B cell (primary cell): ENCODE measurements at regions not wholly inside any gene's neighbourhood (a gene's known extent, or its start where the extent isn't known, plus 50 kb on each side); places are given as distances from the start of the nearest gene placed in this dataset.

Experiments
- ATAC-seq: fragments of 200-7000 bp; cut with Tn5 transposase; one replicate; pipeline ENCODE4 v1.10.0; 2021; ENCODE audit warnings: low read depth, mild to moderate bottlenecking, moderate number of reproducible peaks, moderate library complexity
- CTCF ChIA-PET: fragments of 350-600 bp; sonication (Branson Sonifier 250); formaldehyde crosslinking; loops from one replicate; lab custom pipeline; 2021; ENCODE audit warnings: antibody characterized with exemption, inconsistent platforms; lab: Charles Lee
- POLR2A ChIA-PET: fragments of 350-600 bp; sonication (Branson Sonifier 250); formaldehyde crosslinking; loops from one replicate; lab custom pipeline; 2021; ENCODE audit warnings: antibody characterized with exemption; lab: Charles Lee
- DNase-seq: peaks from one replicate; pipeline ENCODE4 v3.0.0; 2013
- H2AFZ ChIP-seq: 2 replicates; pipeline ENCODE4 v1.6.1; 2012; ENCODE audit warnings: mild to moderate bottlenecking, low read depth, low read length; ENCODE audit not compliant: insufficient read depth, poor library complexity, severe bottlenecking
- H3K27ac ChIP-seq, 2 donors: 1 replicate in 1 of 2; 2 replicates in 1 of 2; pipeline ENCODE4 v1.5.1; 2012 to 2013; ENCODE audit warnings: low read length in 2 of 2, mild to moderate bottlenecking in 2 of 2, moderate library complexity in 1 of 2
- H3K27me3 ChIP-seq, 4 experiments: fragments of 200-600 bp in 1 of 4; sonication (generic) in 1 of 4; replicated peaks in 1 of 4; 1 replicate in 2 of 4; 2 replicates in 2 of 4; pipeline versions ENCODE4 v1.6.1 to v1.7.0; 2013 to 2016; ENCODE audit warnings: low read length in 3 of 4, mild to moderate bottlenecking in 2 of 4, mixed read lengths in 1 of 4, moderate library complexity in 1 of 4; ENCODE audit not compliant: insufficient read depth in 4 of 4, control insufficient read depth in 3 of 4; ENCODE audit errors: control extremely low read depth in 1 of 4
- H3K36me3 ChIP-seq, 2 experiments: replicated peaks in 1 of 2; 1 replicate in 1 of 2; 2 replicates in 1 of 2; pipeline versions ENCODE4 v1.6.1 to v1.7.1; 2013; ENCODE audit warnings: low read length in 1 of 2; ENCODE audit not compliant: insufficient read depth in 2 of 2, control insufficient read depth in 1 of 2; ENCODE audit errors: control extremely low read depth in 1 of 2, extremely low read depth in 1 of 2
- H3K4me1 ChIP-seq, 2 donors: fragments of 200-600 bp in 1 of 2; sonication (generic) in 1 of 2; 1 replicate in 1 of 2; 2 replicates in 1 of 2; pipeline versions ENCODE4 v1.5.1 to v1.6.1; 2013 to 2017; ENCODE audit warnings: low read length in 2 of 2; ENCODE audit not compliant: control insufficient read depth in 2 of 2, insufficient read depth in 2 of 2
- H3K4me2 ChIP-seq: replicated peaks from 2 replicates; pipeline ENCODE3; 2012; ENCODE audit warnings: mild to moderate bottlenecking, low read depth, low read length; ENCODE audit not compliant: poor library complexity, severe bottlenecking
- H3K4me3 ChIP-seq, 5 experiments: fragments of 200-600 bp in 1 of 5; sonication (generic) in 1 of 5; 1 replicate in 3 of 5; 2 replicates in 2 of 5; pipeline versions ENCODE4 v1.5.1 to v1.7.0; 2011 to 2016; ENCODE audit warnings: low read length in 4 of 5, mild to moderate bottlenecking in 4 of 5, low read depth in 2 of 5, control low read depth in 1 of 5, moderate library complexity in 1 of 5; ENCODE audit not compliant: insufficient read depth in 1 of 5; ENCODE audit errors: control extremely low read depth in 1 of 5, extremely low read depth in 1 of 5
- H3K79me2 ChIP-seq: fragments of 200-600 bp; sonication (generic); one replicate; pipeline ENCODE4 v1.6.0; 2016; ENCODE audit warnings: low read length; ENCODE audit not compliant: control insufficient read depth, insufficient read depth
- H3K9ac ChIP-seq: fragments of 200-600 bp; sonication (generic); 2 replicates; pipeline ENCODE4 v1.6.1; 2017; ENCODE audit warnings: mild to moderate bottlenecking, low read length, moderate library complexity
- H3K9me3 ChIP-seq, 3 donors: one replicate each; pipeline versions ENCODE4 v1.6.1 to v1.7.1; 2013; ENCODE audit warnings: low read length in 2 of 3; ENCODE audit not compliant: control insufficient read depth in 2 of 3, insufficient read depth in 1 of 3; ENCODE audit errors: control extremely low read depth in 1 of 3
- H4K20me1 ChIP-seq: 2 replicates; pipeline ENCODE4 v1.6.0; 2012; ENCODE audit warnings: mild to moderate bottlenecking, low read length; ENCODE audit not compliant: insufficient read depth, control insufficient read depth, poor library complexity, severe bottlenecking
- H3K27ac Mint-ChIP-seq: one replicate; pipeline ENCODE4 v1.8.0; 2021; ENCODE audit warnings: mixed read lengths
- H3K27me3 Mint-ChIP-seq: one replicate; pipeline ENCODE4 v1.8.0; 2021; ENCODE audit warnings: mixed read lengths
- H3K4me1 Mint-ChIP-seq: one replicate; pipeline ENCODE4 v1.8.0; 2021; ENCODE audit warnings: mixed read lengths
- H3K4me3 Mint-ChIP-seq: one replicate; pipeline ENCODE4 v1.8.0; 2021; ENCODE audit warnings: mixed read lengths
- H3K9me3 Mint-ChIP-seq: one replicate; pipeline ENCODE4 v1.8.0; 2022; ENCODE audit warnings: mixed read lengths; ENCODE audit not compliant: insufficient read depth
- CTCF ChIP-seq: fragments of 200-600 bp; IDR thresholded peaks from one replicate; pipeline ENCODE4 v1.8.0; 2022; ENCODE audit warnings: antibody characterized with exemption, mild to moderate bottlenecking
- EZH2 ChIP-seq: IDR thresholded peaks from 2 replicates; pipeline ENCODE4 v1.6.1; 2012; ENCODE audit warnings: borderline replicate concordance, low read depth, mild to moderate bottlenecking, moderate library complexity, low read length; ENCODE audit not compliant: insufficient read depth, poor library complexity, severe bottlenecking
- WGBS: methylation state at CpG from one replicate; pipeline ENCODE4 v1.1.5; 2013; ENCODE audit warnings: missing lambda C conversion rate; ENCODE audit not compliant: insufficient coverage; 5-methylcytosine and 5-hydroxymethylcytosine counted together
- intact Hi-C: fragments of 100-400 bp; cut with micrococcal nuclease; formaldehyde crosslinking; loops from one replicate; pipeline ENCODE4 v1.10.0; 2022

- Histone ChIP-seq H4K20me1 (no peaks in the 10 kb centered on the region), H3K27me3 (no peaks in the 10 kb centered on the region), H3K9ac (no peak overlapping the region), H3K4me3 (no peak overlapping the region), H3K4me2 (no peak overlapping the region), H3K9me3 (no peaks in the 10 kb centered on the region), H3K36me3 (no peaks in the 10 kb centered on the region), H3K4me1 (no peaks in the 10 kb centered on the region), H3K27ac (no peak overlapping the region), H3K79me2 (no peaks in the 10 kb centered on the region), H2AFZ (no peak overlapping the region)
- ChIA-PET POLR2A (no interaction called here), CTCF (no interaction called here)
- 77% methylated on average over 1 of the region's 1 CpG for WGBS
- H3K4me1 Mint-ChIP-seq, result no peaks in the 10 kb centered on the region
- DNase-seq (no peak), ATAC-seq (no peak)
- H3K27ac Mint-ChIP-seq, result no peak overlapping the region
- TF ChIP-seq EZH2, result no peak
- no peak for TF ChIP-seq CTCF
- intact Hi-C loops, result no loop called here
- H3K4me3 Mint-ChIP-seq, result no peak overlapping the region
- H3K9me3 Mint-ChIP-seq, result no peaks in the 10 kb centered on the region
- H3K27me3 Mint-ChIP-seq, result peaks cover 21% of the 10 kb centered on the region
Measured at GRCh38 chr15:69532066-69532465, 79.4 kb downstream of the RPLP1 start.

- ChIA-PET POLR2A (no interaction called here), CTCF (no interaction called here)
- intact Hi-C loops, result no loop called here
- no peaks in the 10 kb centered on the region for H3K4me1 Mint-ChIP-seq
- H3K4me3 ChIP-seq, result no peak overlapping the region
- no peak overlapping the region for H3K4me3 Mint-ChIP-seq
- H3K27ac Mint-ChIP-seq, result no peak overlapping the region
- no peak overlapping the region for H2AFZ ChIP-seq
- no peaks in the 10 kb centered on the region for H4K20me1 ChIP-seq
- no peaks in the 10 kb centered on the region for H3K9me3 ChIP-seq
- H3K27ac ChIP-seq, result no peak overlapping the region
- no peaks in the 10 kb centered on the region for H3K9me3 Mint-ChIP-seq
- H3K27me3 ChIP-seq, result no peaks in the 10 kb centered on the region
- TF ChIP-seq EZH2 (no peak), CTCF (no peak)
- ATAC-seq (no peak), DNase-seq (no peak)
- H3K79me2 ChIP-seq, result no peaks in the 10 kb centered on the region
- WGBS, result 95% methylated on average over 3 of the region's 4 CpGs
- H3K4me2 ChIP-seq, result no peak overlapping the region
- H3K9ac ChIP-seq, result no peak overlapping the region
- H3K27me3 Mint-ChIP-seq, result peaks cover 21% of the 10 kb centered on the region
- H3K36me3 ChIP-seq, result no peaks in the 10 kb centered on the region
- no peaks in the 10 kb centered on the region for H3K4me1 ChIP-seq
Measured at GRCh38 chr15:69532856-69533255, 80.2 kb downstream of the RPLP1 start.
